H1 (cell line): ENCODE measurements at regions not wholly inside any gene's neighbourhood (a gene's known extent, or its start where the extent isn't known, plus 50 kb on each side); places are given as distances from the start of the nearest gene placed in this dataset.

ENCODE experiments used
- BCL11A ChIP-seq, 2 experiments: IDR thresholded peaks; one replicate each; pipeline ENCODE4 v1.6.1; 2011; ENCODE audit warnings: low read depth in 2 of 2, low read length in 2 of 2, mild to moderate bottlenecking in 2 of 2
- CHD1 ChIP-seq: IDR thresholded peaks from 2 replicates; pipeline ENCODE4 v1.6.1; 2012; ENCODE audit warnings: low read depth, low read length, improper control_type of control experiment
- CTCF ChIP-seq, 3 experiments: IDR thresholded peaks; 1 replicate in 2 of 3; 2 replicates in 1 of 3; pipeline versions ENCODE4 v1.5.1 to v1.6.1; 2011; ENCODE audit warnings: low read length in 3 of 3, mild to moderate bottlenecking in 3 of 3, inconsistent platforms in 2 of 3, low read depth in 1 of 3, moderate library complexity in 1 of 3; ENCODE audit not compliant: insufficient read depth in 1 of 3; ENCODE audit errors: control extremely low read depth in 1 of 3

GRCh38 chr7:133197972-133198544 is 54.8 kb upstream of the EXOC4 start (continued):
- TF ChIP-seq CTCF (IDR thresholded peaks at IDR 0.05; ENCODE audit: control extremely low read depth in 1 of 3, insufficient read depth in 1 of 3, low read depth in 1 of 3, low read length in 3 of 3), result no peak
- TF ChIP-seq CHD1, result no peak
- no peak for TF ChIP-seq BCL11A (IDR thresholded peaks at IDR 0.05; ENCODE audit: low read depth in 2 of 2, low read length in 2 of 2)
